ENCODE measurements at regions not wholly inside any gene's neighbourhood (a gene's known extent, or its start where the extent isn't known, plus 50 kb on each side); places are given as distances from the start of the nearest gene placed in this dataset.

DNA sequence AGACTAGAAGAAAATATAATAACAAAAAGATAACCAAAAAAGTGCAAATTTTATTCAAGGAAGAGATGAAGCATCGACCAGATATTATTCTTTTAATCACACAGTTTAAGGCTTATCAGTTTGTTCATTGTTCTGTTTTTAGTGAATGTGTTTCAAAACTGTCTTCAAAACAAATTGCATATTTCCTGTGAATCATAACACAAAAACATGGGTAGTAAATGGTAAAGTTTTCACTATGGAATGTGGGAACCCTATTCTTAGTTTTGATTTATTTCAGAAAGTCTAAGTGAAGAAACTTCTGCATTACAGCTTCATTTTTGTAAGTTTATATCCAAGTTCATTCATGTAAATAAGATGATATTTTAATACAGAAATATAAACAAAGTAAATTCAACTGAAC, 207.6 kb upstream of the LUZP2 start:
- TF ChIP-seq, protein P1, sequence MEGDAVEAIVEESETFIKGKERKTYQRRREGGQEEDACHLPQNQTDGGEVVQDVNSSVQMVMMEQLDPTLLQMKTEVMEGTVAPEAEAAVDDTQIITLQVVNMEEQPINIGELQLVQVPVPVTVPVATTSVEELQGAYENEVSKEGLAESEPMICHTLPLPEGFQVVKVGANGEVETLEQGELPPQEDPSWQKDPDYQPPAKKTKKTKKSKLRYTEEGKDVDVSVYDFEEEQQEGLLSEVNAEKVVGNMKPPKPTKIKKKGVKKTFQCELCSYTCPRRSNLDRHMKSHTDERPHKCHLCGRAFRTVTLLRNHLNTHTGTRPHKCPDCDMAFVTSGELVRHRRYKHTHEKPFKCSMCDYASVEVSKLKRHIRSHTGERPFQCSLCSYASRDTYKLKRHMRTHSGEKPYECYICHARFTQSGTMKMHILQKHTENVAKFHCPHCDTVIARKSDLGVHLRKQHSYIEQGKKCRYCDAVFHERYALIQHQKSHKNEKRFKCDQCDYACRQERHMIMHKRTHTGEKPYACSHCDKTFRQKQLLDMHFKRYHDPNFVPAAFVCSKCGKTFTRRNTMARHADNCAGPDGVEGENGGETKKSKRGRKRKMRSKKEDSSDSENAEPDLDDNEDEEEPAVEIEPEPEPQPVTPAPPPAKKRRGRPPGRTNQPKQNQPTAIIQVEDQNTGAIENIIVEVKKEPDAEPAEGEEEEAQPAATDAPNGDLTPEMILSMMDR (IDR thresholded peaks at IDR 0.05; ENCODE audit: low read length) = no peak
- TF ChIP-seq EZH2phosphoT487 (IDR thresholded peaks at IDR 0.05; ENCODE audit: low read length) = no peak

Data from MM.1S (cell line).